ENCODE measurements at regions not wholly inside any gene's neighbourhood (a gene's known extent, or its start where the extent isn't known, plus 50 kb on each side); places are given as distances from the start of the nearest gene placed in this dataset.

- DNase-seq (ENCODE audit: low spot score) = no peak
Observed at GRCh38 chr3:34294240-34294639, 495.8 kb downstream of the PDCD6IP start.

GRCh38 chr3:34296796-34297195 is 498.4 kb downstream of the PDCD6IP start:
- DNase-seq (ENCODE audit: low spot score) = no peak

GRCh38 chr3:34298653-34299052 is 500.2 kb downstream of the PDCD6IP start:
- DNase-seq (ENCODE audit: low spot score) = no peak

- no peak for DNase-seq (ENCODE audit: low spot score)
Observed at GRCh38 chr3:34300621-34301020, 502.2 kb downstream of the PDCD6IP start.

GRCh38 chr3:34301313-34301712 is 502.9 kb downstream of the PDCD6IP start:
- DNase-seq (ENCODE audit: low spot score) = no peak

- DNase-seq (ENCODE audit: low spot score) = no peak
Observed at GRCh38 chr3:34305266-34305665, 506.8 kb downstream of the PDCD6IP start.

GRCh38 chr3:34312684-34313083 is 514.3 kb downstream of the PDCD6IP start:
- DNase-seq (ENCODE audit: low spot score) = no peak

- no peak for DNase-seq (ENCODE audit: low spot score)
Observed at GRCh38 chr3:34319881-34320280, 521.5 kb downstream of the PDCD6IP start.

GRCh38 chr3:34323517-34323916 is 525.1 kb downstream of the PDCD6IP start:
- DNase-seq (ENCODE audit: low spot score) = no peak

GRCh38 chr3:34346656-34347055 is 548.2 kb downstream of the PDCD6IP start:
- no peak for DNase-seq (ENCODE audit: low spot score)

- DNase-seq (ENCODE audit: low spot score) = no peak
Observed at GRCh38 chr3:34351882-34352777, 553.7 kb downstream of the PDCD6IP start.

GRCh38 chr3:34352778-34353331 is 554.4 kb downstream of the PDCD6IP start:
- no peak for DNase-seq (ENCODE audit: low spot score)

GRCh38 chr3:34357461-34357860 is 559.0 kb downstream of the PDCD6IP start:
- no peak for DNase-seq (ENCODE audit: low spot score)

GRCh38 chr3:34359064-34359463 is 560.6 kb downstream of the PDCD6IP start:
- no peak for DNase-seq (ENCODE audit: low spot score)

- no peak for DNase-seq (ENCODE audit: low spot score)
Observed at GRCh38 chr3:34360713-34361112, 562.3 kb downstream of the PDCD6IP start.

GRCh38 chr3:34361921-34362320 is 563.5 kb downstream of the PDCD6IP start:
- no peak for DNase-seq (ENCODE audit: low spot score)

GRCh38 chr3:34362910-34363309 is 564.5 kb downstream of the PDCD6IP start:
- no peak for DNase-seq (ENCODE audit: low spot score)

GRCh38 chr3:34363881-34364280 is 565.5 kb downstream of the PDCD6IP start:
- no peak for DNase-seq (ENCODE audit: low spot score)

GRCh38 chr3:34364335-34364734 is 565.9 kb downstream of the PDCD6IP start:
- no peak for DNase-seq (ENCODE audit: low spot score)

- no peak for DNase-seq (ENCODE audit: low spot score)
Observed at GRCh38 chr3:34365231-34365630, 566.8 kb downstream of the PDCD6IP start.

GRCh38 chr3:34365771-34366170 is 567.3 kb downstream of the PDCD6IP start:
- DNase-seq (ENCODE audit: low spot score) = no peak

- no peak for DNase-seq (ENCODE audit: low spot score)
Observed at GRCh38 chr3:34367521-34367920, 569.1 kb downstream of the PDCD6IP start.

- no peak for DNase-seq (ENCODE audit: low spot score)
Observed at GRCh38 chr3:34374521-34374920, 576.1 kb downstream of the PDCD6IP start.

- no peak for DNase-seq (ENCODE audit: low spot score)
Observed at GRCh38 chr3:34376691-34377090, 578.3 kb downstream of the PDCD6IP start.
